Kidney glomerular epithelial cell (primary cell): ENCODE measurements at regions not wholly inside any gene's neighbourhood (a gene's known extent, or its start where the extent isn't known, plus 50 kb on each side); places are given as distances from the start of the nearest gene placed in this dataset.

Experiments
- DNase-seq: peaks from one replicate; lab custom pipeline; 2025; lab: John Stamatoyannopoulos, UW

GRCh38 chr1:110816945-110817344 is 56.0 kb upstream of the CD53 start:
- no peak for DNase-seq

GRCh38 chr1:110811529-110811928 is 61.4 kb upstream of the CD53 start:
- DNase-seq = no peak

- no peak for DNase-seq
Measured at GRCh38 chr1:110800079-110800478, 72.9 kb upstream of the CD53 start.

- no peak for DNase-seq
Measured at GRCh38 chr1:110798691-110799256, 74.2 kb upstream of the CD53 start.

- DNase-seq = no peak
Measured at GRCh38 chr1:110788673-110789072, 84.3 kb upstream of the CD53 start.

- DNase-seq = no peak
Measured at GRCh38 chr1:110787328-110788071, 85.4 kb upstream of the CD53 start.

- DNase-seq = no peak
Measured at GRCh38 chr1:110786802-110787327, 86.1 kb upstream of the CD53 start.

- DNase-seq = no peak
Measured at GRCh38 chr1:110785612-110786011, 87.3 kb upstream of the CD53 start.

GRCh38 chr1:110785055-110785454 is 87.9 kb upstream of the CD53 start:
- no peak for DNase-seq

- peak; percentile 51 for DNase-seq
Measured at GRCh38 chr1:110783292-110783918, 89.5 kb upstream of the CD53 start.

GRCh38 chr1:110781525-110781924 is 91.4 kb upstream of the CD53 start:
- DNase-seq = no peak

GRCh38 chr1:110780600-110781484 is 92.1 kb upstream of the CD53 start:
- DNase-seq = peak; percentile 49

- DNase-seq = no peak
Measured at GRCh38 chr1:110779636-110780035, 93.3 kb upstream of the CD53 start.

GRCh38 chr1:110778821-110779220 is 94.1 kb upstream of the CD53 start:
- DNase-seq = no peak

- DNase-seq = no peak
Measured at GRCh38 chr1:110777228-110777627, 95.7 kb upstream of the CD53 start.

GRCh38 chr1:110774398-110774797 is 98.5 kb upstream of the CD53 start:
- DNase-seq = no peak

- no peak for DNase-seq
Measured at GRCh38 chr1:110773813-110774212, 99.1 kb upstream of the KCNA3 start.

- no peak for DNase-seq
Measured at GRCh38 chr1:110771245-110772022, 96.7 kb upstream of the KCNA3 start.

- no peak for DNase-seq
Measured at GRCh38 chr1:110770832-110771231, 96.1 kb upstream of the KCNA3 start.

GRCh38 chr1:110768605-110769004 is 93.9 kb upstream of the KCNA3 start:
- no peak for DNase-seq

- DNase-seq = no peak
Measured at GRCh38 chr1:110766336-110766647, 91.6 kb upstream of the KCNA3 start.
